GM23338 (cell line): ENCODE measurements at regions not wholly inside any gene's neighbourhood (a gene's known extent, or its start where the extent isn't known, plus 50 kb on each side); places are given as distances from the start of the nearest gene placed in this dataset.

Source experiments
- ATAC-seq: fragments of 200-7000 bp; cut with Tn5 transposase; 3 replicates; pipeline ENCODE4 v1.9.1; 2020
- DNase-seq: peaks from one replicate; pipeline ENCODE4 v3.0.0-alpha.2; 2015; ENCODE audit warnings: low spot score
- H2AFZ ChIP-seq: fragments of 200-600 bp; sonication (generic); 2 replicates; pipeline ENCODE4 v1.8.0; 2016; ENCODE audit warnings: antibody characterized with exemption, mild to moderate bottlenecking, moderate library complexity
- H3F3A ChIP-seq: fragments of 200-600 bp; sonication (generic); replicated peaks from 2 replicates; pipeline ENCODE4 v1.8.0; 2017; ENCODE audit warnings: antibody characterized with exemption, mixed run types, low read depth
- H3K27ac ChIP-seq: fragments of 200-600 bp; sonication (generic); 2 replicates; pipeline ENCODE4 v1.6.1; 2016; ENCODE audit warnings: low read depth
- H3K27me3 ChIP-seq: fragments of 200-600 bp; sonication (generic); 2 replicates; pipeline ENCODE4 v1.8.0; 2016; ENCODE audit warnings: mild to moderate bottlenecking, mixed run types, moderate library complexity; ENCODE audit not compliant: insufficient read depth
- H3K36me3 ChIP-seq: fragments of 200-600 bp; sonication (generic); 2 replicates; pipeline ENCODE4 v1.8.0; 2016; ENCODE audit warnings: mild to moderate bottlenecking; ENCODE audit not compliant: insufficient read depth
- H3K4me1 ChIP-seq: fragments of 200-600 bp; sonication (generic); 2 replicates; pipeline ENCODE4 v1.8.0; 2016; ENCODE audit warnings: mild to moderate bottlenecking, moderate library complexity; ENCODE audit not compliant: insufficient read depth
- H3K4me2 ChIP-seq: fragments of 200-600 bp; sonication (generic); 2 replicates; pipeline ENCODE4 v1.7.1; 2017; ENCODE audit warnings: mixed run types
- H3K4me3 ChIP-seq: fragments of 200-600 bp; sonication (generic); 2 replicates; pipeline ENCODE4 v1.6.1; 2016; ENCODE audit warnings: mixed run types
- H3K79me2 ChIP-seq: fragments of 200-600 bp; sonication (generic); replicated peaks from 2 replicates; pipeline ENCODE4 v1.8.0; 2017; ENCODE audit warnings: mild to moderate bottlenecking; ENCODE audit not compliant: insufficient read depth
- H3K9me2 ChIP-seq: fragments of 200-600 bp; sonication (generic); 2 replicates; pipeline ENCODE4 v1.8.0; 2017; ENCODE audit not compliant: insufficient read depth
- H4K20me1 ChIP-seq: fragments of 200-600 bp; sonication (generic); replicated peaks from 2 replicates; pipeline ENCODE4 v1.8.0; 2017; ENCODE audit warnings: mild to moderate bottlenecking; ENCODE audit not compliant: insufficient read depth
- H3K27ac Mint-ChIP-seq: 2 replicates; pipeline ENCODE4 v1.8.0; 2020; ENCODE audit warnings: inconsistent platforms, mild to moderate bottlenecking, moderate library complexity, mixed read lengths
- H3K27me3 Mint-ChIP-seq: 3 replicates; pipeline ENCODE4 v1.8.0; 2022; ENCODE audit warnings: low read depth, mild to moderate bottlenecking, moderate library complexity, mixed read lengths, inconsistent platforms; ENCODE audit not compliant: insufficient read depth, poor library complexity
- H3K36me3 Mint-ChIP-seq: 3 replicates; pipeline ENCODE4 v1.8.0; 2021; ENCODE audit warnings: low read depth, mild to moderate bottlenecking, inconsistent platforms, moderate library complexity, mixed read lengths
- H3K4me1 Mint-ChIP-seq: 3 replicates; pipeline ENCODE4 v1.8.0; 2020; ENCODE audit warnings: mild to moderate bottlenecking, inconsistent platforms, mixed read lengths
- H3K4me3 Mint-ChIP-seq: 3 replicates; pipeline ENCODE4 v1.8.0; 2021; ENCODE audit warnings: moderate library complexity, mild to moderate bottlenecking, inconsistent platforms, mixed read lengths
- H3K9me3 Mint-ChIP-seq: 3 replicates; pipeline ENCODE4 v1.8.0; 2020; ENCODE audit warnings: moderate library complexity, mild to moderate bottlenecking, inconsistent platforms, mixed read lengths
- CREB1 ChIP-seq: fragments of 250-450 bp; sonication (Bioruptor Pico); IDR thresholded peaks from 2 replicates; pipeline ENCODE4 v1.5.0; 2020; ENCODE audit warnings: low read depth, mild to moderate bottlenecking, moderate library complexity
- EZH2 ChIP-seq: fragments of 200-600 bp; sonication (generic); IDR thresholded peaks from one replicate; pipeline ENCODE4 v1.8.0; 2017; ENCODE audit warnings: antibody characterized with exemption, mild to moderate bottlenecking, low read depth; ENCODE audit not compliant: unreplicated experiment
- JUNB ChIP-seq: IDR thresholded peaks from one replicate; pipeline ENCODE4 v1.6.1; 2016; ENCODE audit warnings: antibody characterized with exemption; ENCODE audit not compliant: unreplicated experiment
- NANOG ChIP-seq: IDR thresholded peaks from 2 replicates; pipeline ENCODE4 v1.6.1; 2016; ENCODE audit warnings: antibody characterized with exemption, borderline replicate concordance
- POLR2AphosphoS5 ChIP-seq: IDR thresholded peaks from 2 replicates; pipeline ENCODE4 v1.6.1; 2016; ENCODE audit warnings: antibody characterized with exemption, low read depth
- STAT1 ChIP-seq: IDR thresholded peaks from one replicate; pipeline ENCODE4 v1.6.1; 2016; ENCODE audit warnings: antibody characterized with exemption; ENCODE audit not compliant: unreplicated experiment
- ZNF114 ChIP-seq: fragments of 250-450 bp; sonication (Bioruptor Pico); IDR thresholded peaks from 2 replicates; pipeline ENCODE4 v1.5.0; 2020; ENCODE audit warnings: mild to moderate bottlenecking, moderate library complexity
- TF ChIP-seq, protein P1 (sequence below), 2 experiments: fragments of 200-600 bp in 1 of 2; sonication (generic) in 1 of 2; conservative IDR thresholded peaks; 2 replicates each; pipeline versions ENCODE4 v1.5.1 to v1.6.1; 2016 to 2017; ENCODE audit warnings: antibody characterized with exemption in 2 of 2, low read depth in 2 of 2, mild to moderate bottlenecking in 2 of 2, moderate library complexity in 1 of 2
- TF ChIP-seq, protein P2 (sequence below): IDR thresholded peaks from one replicate; pipeline ENCODE4 v1.6.1; 2018; ENCODE audit warnings: antibody characterized with exemption; ENCODE audit not compliant: unreplicated experiment
- TF ChIP-seq, protein P3 (sequence below): IDR thresholded peaks from 2 replicates; pipeline ENCODE4 v1.6.1; 2016; ENCODE audit warnings: antibody characterized with exemption
- TF ChIP-seq, protein P4 (sequence below): fragments of 250-450 bp; sonication (Bioruptor Pico); IDR thresholded peaks from 2 replicates; pipeline ENCODE4 v1.5.0; 2020; ENCODE audit warnings: mild to moderate bottlenecking, moderate library complexity

DNA sequence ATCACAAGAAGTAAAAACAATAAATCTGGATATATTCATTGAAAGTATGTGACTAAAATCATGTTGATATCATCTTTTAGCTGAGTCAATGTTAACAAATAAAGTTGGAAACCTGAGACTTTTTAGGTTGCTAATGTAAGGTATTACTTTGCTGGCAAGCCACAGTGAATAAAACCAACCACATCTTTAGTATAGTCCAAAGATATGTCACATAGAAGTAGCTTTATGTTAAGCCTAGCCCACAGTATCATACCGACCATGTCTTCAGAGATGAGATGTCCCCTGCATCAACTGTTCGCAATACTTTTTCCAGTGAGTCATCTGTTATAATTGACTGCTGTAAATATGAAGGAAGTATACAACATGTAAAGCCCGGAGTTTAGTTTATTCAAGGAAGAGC is 107.6 kb upstream of the MCHR2 start:
- Mint-ChIP-seq H3K9me3 (no peaks in the 10 kb centered on the region), H3K27ac (no peak overlapping the region), H3K36me3 (no peaks in the 10 kb centered on the region), H3K27me3 (no peaks in the 10 kb centered on the region), H3K4me3 (no peak overlapping the region), H3K4me1 (peaks cover 9% of the 10 kb centered on the region)
- H3F3A ChIP-seq, result no peaks in the 10 kb centered on the region
- H3K4me1 ChIP-seq, result no peaks in the 10 kb centered on the region
- H2AFZ ChIP-seq, result no peak overlapping the region
- no peak overlapping the region for H3K4me3 ChIP-seq
- H3K79me2 ChIP-seq, result no peaks in the 10 kb centered on the region
- H3K27me3 ChIP-seq, result no peaks in the 10 kb centered on the region
- TF ChIP-seq STAT1 (no peak), POLR2AphosphoS5 (no peak), CREB1 (CRISPR knock-in tag) (no peak), JUNB (no peak), NANOG (no peak), ZNF114 (CRISPR knock-in tag) (no peak), EZH2 (no peak)
- TF ChIP-seq, protein P1, sequence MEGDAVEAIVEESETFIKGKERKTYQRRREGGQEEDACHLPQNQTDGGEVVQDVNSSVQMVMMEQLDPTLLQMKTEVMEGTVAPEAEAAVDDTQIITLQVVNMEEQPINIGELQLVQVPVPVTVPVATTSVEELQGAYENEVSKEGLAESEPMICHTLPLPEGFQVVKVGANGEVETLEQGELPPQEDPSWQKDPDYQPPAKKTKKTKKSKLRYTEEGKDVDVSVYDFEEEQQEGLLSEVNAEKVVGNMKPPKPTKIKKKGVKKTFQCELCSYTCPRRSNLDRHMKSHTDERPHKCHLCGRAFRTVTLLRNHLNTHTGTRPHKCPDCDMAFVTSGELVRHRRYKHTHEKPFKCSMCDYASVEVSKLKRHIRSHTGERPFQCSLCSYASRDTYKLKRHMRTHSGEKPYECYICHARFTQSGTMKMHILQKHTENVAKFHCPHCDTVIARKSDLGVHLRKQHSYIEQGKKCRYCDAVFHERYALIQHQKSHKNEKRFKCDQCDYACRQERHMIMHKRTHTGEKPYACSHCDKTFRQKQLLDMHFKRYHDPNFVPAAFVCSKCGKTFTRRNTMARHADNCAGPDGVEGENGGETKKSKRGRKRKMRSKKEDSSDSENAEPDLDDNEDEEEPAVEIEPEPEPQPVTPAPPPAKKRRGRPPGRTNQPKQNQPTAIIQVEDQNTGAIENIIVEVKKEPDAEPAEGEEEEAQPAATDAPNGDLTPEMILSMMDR (conservative IDR thresholded peaks at IDR 0.05; ENCODE audit: low read depth in 2 of 2), result no peak
- TF ChIP-seq, protein P2, sequence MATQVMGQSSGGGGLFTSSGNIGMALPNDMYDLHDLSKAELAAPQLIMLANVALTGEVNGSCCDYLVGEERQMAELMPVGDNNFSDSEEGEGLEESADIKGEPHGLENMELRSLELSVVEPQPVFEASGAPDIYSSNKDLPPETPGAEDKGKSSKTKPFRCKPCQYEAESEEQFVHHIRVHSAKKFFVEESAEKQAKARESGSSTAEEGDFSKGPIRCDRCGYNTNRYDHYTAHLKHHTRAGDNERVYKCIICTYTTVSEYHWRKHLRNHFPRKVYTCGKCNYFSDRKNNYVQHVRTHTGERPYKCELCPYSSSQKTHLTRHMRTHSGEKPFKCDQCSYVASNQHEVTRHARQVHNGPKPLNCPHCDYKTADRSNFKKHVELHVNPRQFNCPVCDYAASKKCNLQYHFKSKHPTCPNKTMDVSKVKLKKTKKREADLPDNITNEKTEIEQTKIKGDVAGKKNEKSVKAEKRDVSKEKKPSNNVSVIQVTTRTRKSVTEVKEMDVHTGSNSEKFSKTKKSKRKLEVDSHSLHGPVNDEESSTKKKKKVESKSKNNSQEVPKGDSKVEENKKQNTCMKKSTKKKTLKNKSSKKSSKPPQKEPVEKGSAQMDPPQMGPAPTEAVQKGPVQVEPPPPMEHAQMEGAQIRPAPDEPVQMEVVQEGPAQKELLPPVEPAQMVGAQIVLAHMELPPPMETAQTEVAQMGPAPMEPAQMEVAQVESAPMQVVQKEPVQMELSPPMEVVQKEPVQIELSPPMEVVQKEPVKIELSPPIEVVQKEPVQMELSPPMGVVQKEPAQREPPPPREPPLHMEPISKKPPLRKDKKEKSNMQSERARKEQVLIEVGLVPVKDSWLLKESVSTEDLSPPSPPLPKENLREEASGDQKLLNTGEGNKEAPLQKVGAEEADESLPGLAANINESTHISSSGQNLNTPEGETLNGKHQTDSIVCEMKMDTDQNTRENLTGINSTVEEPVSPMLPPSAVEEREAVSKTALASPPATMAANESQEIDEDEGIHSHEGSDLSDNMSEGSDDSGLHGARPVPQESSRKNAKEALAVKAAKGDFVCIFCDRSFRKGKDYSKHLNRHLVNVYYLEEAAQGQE, result no peak
- TF ChIP-seq, protein P3, sequence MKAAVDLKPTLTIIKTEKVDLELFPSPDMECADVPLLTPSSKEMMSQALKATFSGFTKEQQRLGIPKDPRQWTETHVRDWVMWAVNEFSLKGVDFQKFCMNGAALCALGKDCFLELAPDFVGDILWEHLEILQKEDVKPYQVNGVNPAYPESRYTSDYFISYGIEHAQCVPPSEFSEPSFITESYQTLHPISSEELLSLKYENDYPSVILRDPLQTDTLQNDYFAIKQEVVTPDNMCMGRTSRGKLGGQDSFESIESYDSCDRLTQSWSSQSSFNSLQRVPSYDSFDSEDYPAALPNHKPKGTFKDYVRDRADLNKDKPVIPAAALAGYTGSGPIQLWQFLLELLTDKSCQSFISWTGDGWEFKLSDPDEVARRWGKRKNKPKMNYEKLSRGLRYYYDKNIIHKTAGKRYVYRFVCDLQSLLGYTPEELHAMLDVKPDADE, result no peak
- TF ChIP-seq, protein P4, sequence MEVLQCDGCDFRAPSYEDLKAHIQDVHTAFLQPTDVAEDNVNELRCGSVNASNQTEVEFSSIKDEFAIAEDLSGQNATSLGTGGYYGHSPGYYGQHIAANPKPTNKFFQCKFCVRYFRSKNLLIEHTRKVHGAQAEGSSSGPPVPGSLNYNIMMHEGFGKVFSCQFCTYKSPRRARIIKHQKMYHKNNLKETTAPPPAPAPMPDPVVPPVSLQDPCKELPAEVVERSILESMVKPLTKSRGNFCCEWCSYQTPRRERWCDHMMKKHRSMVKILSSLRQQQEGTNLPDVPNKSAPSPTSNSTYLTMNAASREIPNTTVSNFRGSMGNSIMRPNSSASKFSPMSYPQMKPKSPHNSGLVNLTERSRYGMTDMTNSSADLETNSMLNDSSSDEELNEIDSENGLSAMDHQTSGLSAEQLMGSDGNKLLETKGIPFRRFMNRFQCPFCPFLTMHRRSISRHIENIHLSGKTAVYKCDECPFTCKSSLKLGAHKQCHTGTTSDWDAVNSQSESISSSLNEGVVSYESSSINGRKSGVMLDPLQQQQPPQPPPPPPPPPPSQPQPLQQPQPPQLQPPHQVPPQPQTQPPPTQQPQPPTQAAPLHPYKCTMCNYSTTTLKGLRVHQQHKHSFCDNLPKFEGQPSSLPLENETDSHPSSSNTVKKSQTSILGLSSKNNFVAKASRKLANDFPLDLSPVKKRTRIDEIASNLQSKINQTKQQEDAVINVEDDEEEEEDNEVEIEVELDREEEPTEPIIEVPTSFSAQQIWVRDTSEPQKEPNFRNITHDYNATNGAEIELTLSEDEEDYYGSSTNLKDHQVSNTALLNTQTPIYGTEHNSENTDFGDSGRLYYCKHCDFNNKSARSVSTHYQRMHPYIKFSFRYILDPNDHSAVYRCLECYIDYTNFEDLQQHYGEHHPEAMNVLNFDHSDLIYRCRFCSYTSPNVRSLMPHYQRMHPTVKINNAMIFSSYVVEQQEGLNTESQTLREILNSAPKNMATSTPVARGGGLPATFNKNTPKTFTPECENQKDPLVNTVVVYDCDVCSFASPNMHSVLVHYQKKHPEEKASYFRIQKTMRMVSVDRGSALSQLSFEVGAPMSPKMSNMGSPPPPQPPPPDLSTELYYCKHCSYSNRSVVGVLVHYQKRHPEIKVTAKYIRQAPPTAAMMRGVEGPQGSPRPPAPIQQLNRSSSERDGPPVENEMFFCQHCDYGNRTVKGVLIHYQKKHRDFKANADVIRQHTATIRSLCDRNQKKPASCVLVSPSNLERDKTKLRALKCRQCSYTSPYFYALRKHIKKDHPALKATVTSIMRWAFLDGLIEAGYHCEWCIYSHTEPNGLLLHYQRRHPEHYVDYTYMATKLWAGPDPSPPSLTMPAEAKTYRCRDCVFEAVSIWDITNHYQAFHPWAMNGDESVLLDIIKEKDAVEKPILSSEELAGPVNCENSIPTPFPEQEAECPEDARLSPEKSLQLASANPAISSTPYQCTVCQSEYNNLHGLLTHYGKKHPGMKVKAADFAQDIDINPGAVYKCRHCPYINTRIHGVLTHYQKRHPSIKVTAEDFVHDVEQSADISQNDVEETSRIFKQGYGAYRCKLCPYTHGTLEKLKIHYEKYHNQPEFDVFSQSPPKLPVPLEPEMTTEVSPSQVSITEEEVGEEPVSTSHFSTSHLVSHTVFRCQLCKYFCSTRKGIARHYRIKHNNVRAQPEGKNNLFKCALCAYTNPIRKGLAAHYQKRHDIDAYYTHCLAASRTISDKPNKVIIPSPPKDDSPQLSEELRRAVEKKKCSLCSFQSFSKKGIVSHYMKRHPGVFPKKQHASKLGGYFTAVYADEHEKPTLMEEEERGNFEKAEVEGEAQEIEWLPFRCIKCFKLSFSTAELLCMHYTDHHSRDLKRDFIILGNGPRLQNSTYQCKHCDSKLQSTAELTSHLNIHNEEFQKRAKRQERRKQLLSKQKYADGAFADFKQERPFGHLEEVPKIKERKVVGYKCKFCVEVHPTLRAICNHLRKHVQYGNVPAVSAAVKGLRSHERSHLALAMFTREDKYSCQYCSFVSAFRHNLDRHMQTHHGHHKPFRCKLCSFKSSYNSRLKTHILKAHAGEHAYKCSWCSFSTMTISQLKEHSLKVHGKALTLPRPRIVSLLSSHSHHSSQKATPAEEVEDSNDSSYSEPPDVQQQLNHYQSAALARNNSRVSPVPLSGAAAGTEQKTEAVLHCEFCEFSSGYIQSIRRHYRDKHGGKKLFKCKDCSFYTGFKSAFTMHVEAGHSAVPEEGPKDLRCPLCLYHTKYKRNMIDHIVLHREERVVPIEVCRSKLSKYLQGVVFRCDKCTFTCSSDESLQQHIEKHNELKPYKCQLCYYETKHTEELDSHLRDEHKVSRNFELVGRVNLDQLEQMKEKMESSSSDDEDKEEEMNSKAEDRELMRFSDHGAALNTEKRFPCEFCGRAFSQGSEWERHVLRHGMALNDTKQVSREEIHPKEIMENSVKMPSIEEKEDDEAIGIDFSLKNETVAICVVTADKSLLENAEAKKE (CRISPR knock-in tag), result no peak
- no peaks in the 10 kb centered on the region for H3K36me3 ChIP-seq
- H3K9me2 ChIP-seq, result no peaks in the 10 kb centered on the region
- H4K20me1 ChIP-seq, result no peaks in the 10 kb centered on the region
- no peak overlapping the region for H3K4me2 ChIP-seq
- DNase-seq, result no peak
- no peak for ATAC-seq
- H3K27ac ChIP-seq, result no peak overlapping the region
